VCaP (cell line): ENCODE measurements at regions not wholly inside any gene's neighbourhood (a gene's known extent, or its start where the extent isn't known, plus 50 kb on each side); places are given as distances from the start of the nearest gene placed in this dataset.

Source experiments
- H3K27ac ChIP-seq: fragments of 450-650 bp; 2 replicates; pipeline ENCODE4 v1.5.1; 2017
- CTCF ChIP-seq: fragments of 450-650 bp; conservative IDR thresholded peaks from 2 replicates; pipeline ENCODE4 v1.5.1; 2017; ENCODE audit warnings: mild to moderate bottlenecking, moderate library complexity

- no peak for TF ChIP-seq CTCF
- H3K27ac ChIP-seq = no peak overlapping the region
Observed at GRCh38 chr19:20259615-20260014, 92.6 kb downstream of the ZNF486 start.

GRCh38 chr19:20256606-20257005 is 89.6 kb downstream of the ZNF486 start:
- H3K27ac ChIP-seq = no peak overlapping the region
- no peak for TF ChIP-seq CTCF

DNA sequence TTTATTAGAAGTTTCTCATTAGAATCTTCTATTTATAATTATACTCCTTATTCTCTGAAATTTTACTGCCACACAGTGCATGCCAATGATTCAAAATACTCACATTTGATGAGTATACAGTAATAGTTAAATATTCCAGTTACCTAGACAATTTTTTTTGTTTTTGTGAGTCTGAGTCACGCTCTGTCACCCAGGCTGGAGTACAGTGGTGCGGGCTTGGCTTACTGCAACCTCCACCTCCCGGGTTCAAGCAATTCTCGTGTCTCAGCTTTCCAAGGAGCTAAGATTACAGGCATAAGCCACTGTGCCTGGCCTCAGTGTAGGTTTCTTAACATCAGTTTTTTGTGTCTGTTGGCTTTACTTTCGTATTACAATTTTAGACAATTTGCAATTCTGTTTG is 87.1 kb downstream of the ZNF486 start:
- no peak overlapping the region for H3K27ac ChIP-seq
- TF ChIP-seq CTCF = no peak

- TF ChIP-seq CTCF = no peak
- H3K27ac ChIP-seq = no peak overlapping the region
Observed at GRCh38 chr19:20252613-20253012, 85.6 kb downstream of the ZNF486 start.

GRCh38 chr19:20250627-20251026 is 83.6 kb downstream of the ZNF486 start:
- no peak overlapping the region for H3K27ac ChIP-seq
- no peak for TF ChIP-seq CTCF

DNA sequence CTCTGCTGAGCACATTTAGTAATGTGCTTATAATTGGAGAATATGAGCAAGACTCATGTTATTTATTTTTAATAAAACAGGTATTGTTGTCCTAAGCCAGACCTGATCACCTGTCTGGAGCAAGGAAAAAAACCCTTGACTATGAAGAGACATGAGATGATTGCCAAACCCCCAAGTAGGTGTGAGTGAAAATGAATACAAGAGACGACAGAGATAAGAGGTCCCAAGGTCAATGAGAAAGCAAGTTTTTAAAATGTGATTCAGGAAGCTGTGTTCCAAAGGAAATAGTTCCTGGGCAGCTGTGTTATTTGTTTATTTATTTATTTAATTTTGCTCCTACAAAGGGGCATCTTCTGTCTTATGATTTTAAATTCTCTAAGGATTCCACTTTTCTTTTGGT is 83.1 kb downstream of the ZNF486 start:
- TF ChIP-seq CTCF = no peak

More for the DNA sequence above, 83.1 kb downstream of the ZNF486 start:
- no peak overlapping the region for H3K27ac ChIP-seq
